Panc1 (cell line): ENCODE measurements at regions not wholly inside any gene's neighbourhood (a gene's known extent, or its start where the extent isn't known, plus 50 kb on each side); places are given as distances from the start of the nearest gene placed in this dataset.

Source experiments
- ATAC-seq: fragments of 200-7000 bp; cut with Tn5 transposase; 2 replicates; pipeline ENCODE4 v1.9.1; 2020; ENCODE audit warnings: mild to moderate bottlenecking, moderate library complexity
- BruUV-seq: library from RNA; stranded (reverse); fragments of 400-500 nt; replicated peaks from 2 replicates; lab custom pipeline; 2021; lab: Mats Ljungman, UMichigan
- CTCF ChIA-PET: fragments of 300-600 bp; sonication (Branson Sonifier 250); formaldehyde crosslinking; loops from one replicate; lab custom pipeline; 2022; ENCODE audit warnings: antibody characterized with exemption; lab: Charles Lee
- POLR2A ChIA-PET: fragments of 300-600 bp; sonication (Branson Sonifier 250); formaldehyde crosslinking; loops from one replicate; lab custom pipeline; 2022; ENCODE audit warnings: antibody characterized with exemption; lab: Charles Lee
- DNase-seq: peaks from one replicate; pipeline ENCODE4 v3.0.0-alpha.2; 2010; ENCODE audit warnings: low read depth, low spot score
- H3K27ac ChIP-seq: 2 replicates; pipeline ENCODE4 v1.5.1; 2011; ENCODE audit warnings: mild to moderate bottlenecking, low read length, inconsistent platforms
- H3K27me3 ChIP-seq: fragments of 200-500 bp; sonication (Bioruptor generic); 2 replicates; pipeline ENCODE4 v1.6.0; 2014; ENCODE audit warnings: low read length, inconsistent platforms; ENCODE audit not compliant: control insufficient read depth, insufficient read depth
- H3K36me3 ChIP-seq: fragments of 200-500 bp; sonication (Bioruptor generic); 2 replicates; pipeline ENCODE4 v1.5.1; 2014; ENCODE audit warnings: inconsistent platforms, mild to moderate bottlenecking, low read length, moderate library complexity; ENCODE audit not compliant: control insufficient read depth, insufficient read depth
- H3K4me1 ChIP-seq: 2 replicates; pipeline ENCODE4 v1.5.1; 2011; ENCODE audit warnings: inconsistent platforms, mild to moderate bottlenecking, low read length, moderate library complexity; ENCODE audit not compliant: control insufficient read depth, insufficient read depth
- H3K4me3 ChIP-seq, 2 experiments: 2 replicates each; pipeline ENCODE4 v1.5.1; 2011 to 2012; ENCODE audit warnings: low read depth in 2 of 2, low read length in 2 of 2, mild to moderate bottlenecking in 2 of 2, inconsistent platforms in 1 of 2, moderate library complexity in 1 of 2
- H3K9me3 ChIP-seq: fragments of 200-500 bp; sonication (Bioruptor generic); 2 replicates; pipeline ENCODE4 v1.5.1; 2014; ENCODE audit warnings: low read depth, mild to moderate bottlenecking, inconsistent platforms, low read length, moderate library complexity; ENCODE audit not compliant: control insufficient read depth, insufficient read depth
- POLR2AphosphoS5 ChIP-seq: IDR thresholded peaks from 2 replicates; pipeline ENCODE4 v1.6.1; 2012; ENCODE audit warnings: mild to moderate bottlenecking, low read depth, low read length, moderate library complexity
- SIN3A ChIP-seq: IDR thresholded peaks from 2 replicates; pipeline ENCODE4 v1.6.1; 2012; ENCODE audit warnings: low read depth, mild to moderate bottlenecking, low read length, moderate library complexity, borderline replicate concordance; ENCODE audit not compliant: insufficient read depth
- TCF7L2 ChIP-seq: IDR thresholded peaks from 2 replicates; pipeline ENCODE4 v1.6.1; 2011; ENCODE audit warnings: mild to moderate bottlenecking, low read depth, low read length, inconsistent platforms
- in situ Hi-C: cut with HindIII; loops from 2 replicates; pipeline ENCODE4 v1.10.0; 2016; ENCODE audit warnings: low sequenced_read_pairs, low pct_unique_long_range_greater_than_20kb
- intact Hi-C: fragments of 100-400 bp; cut with micrococcal nuclease; formaldehyde crosslinking; loops from one replicate; pipeline ENCODE4 v1.10.0; 2022; ENCODE audit not compliant: unreplicated experiment
- TF ChIP-seq, protein P1 (sequence below): fragments of 450-650 bp; IDR thresholded peaks from 2 replicates; pipeline ENCODE4 v1.5.1; 2017; ENCODE audit warnings: mild to moderate bottlenecking
- TF ChIP-seq, protein P2 (sequence below), 2 experiments: IDR thresholded peaks; 2 replicates each; pipeline ENCODE4 v1.6.1; 2011 to 2012; ENCODE audit warnings: low read depth in 2 of 2, control low read depth in 1 of 2, low read length in 1 of 2, mild to moderate bottlenecking in 1 of 2, moderate library complexity in 1 of 2; ENCODE audit not compliant: insufficient read depth in 1 of 2

DNA sequence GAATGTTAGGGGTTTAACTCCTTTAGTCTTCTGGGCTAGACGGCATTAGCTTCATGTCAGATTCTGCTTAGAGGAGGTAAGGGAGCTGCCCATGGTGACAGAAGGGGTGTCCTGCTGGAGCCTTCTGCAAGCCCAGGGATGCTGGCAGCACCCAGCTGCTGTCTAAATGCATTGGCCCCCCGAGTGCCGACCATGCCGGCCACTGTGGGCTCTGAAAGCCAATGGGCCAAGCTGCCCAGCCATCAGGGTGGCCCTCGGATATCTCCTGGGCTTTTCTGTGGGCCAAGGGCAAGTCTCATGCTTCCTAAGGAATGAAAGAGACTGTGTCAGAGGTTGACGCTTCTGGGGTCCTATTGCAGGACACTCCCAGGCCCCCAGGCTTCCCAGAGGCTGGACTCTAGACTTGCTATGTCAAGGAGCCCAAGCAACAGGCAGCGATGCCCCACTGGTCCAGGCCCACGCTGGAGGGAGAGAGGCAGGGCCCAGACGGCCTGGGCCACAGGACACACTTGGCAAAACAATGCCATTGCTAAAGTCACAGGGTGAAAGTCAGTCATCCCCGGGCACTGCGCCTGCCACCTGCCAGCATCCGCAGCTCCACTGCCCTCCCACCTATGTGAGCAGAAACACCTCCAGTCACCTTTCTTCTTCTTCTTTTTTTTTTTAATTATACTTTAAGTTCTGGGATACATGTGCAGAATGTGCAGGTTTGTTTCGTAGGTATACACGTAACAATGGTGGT lies 160.2 kb upstream of the GPR12 start:
- Histone ChIP-seq H3K4me3 (no peak overlapping the region), H3K27ac (no peak overlapping the region), H3K4me1 (no peaks in the 10 kb centered on the region; the same call in 1 of the 2 replicates), H3K27me3 (no peaks in the 10 kb centered on the region), H3K9me3 (no peaks in the 10 kb centered on the region), H3K36me3 (no peaks in the 10 kb centered on the region)
- TF ChIP-seq POLR2AphosphoS5 (no peak), SIN3A (no peak), TCF7L2 (no peak)
- BruUV-seq = no TSS peak
- intact Hi-C loops (no loop called here), in situ Hi-C loops (no loop called here)
- no peak for ATAC-seq
- CTCF ChIA-PET = no interaction called here
- POLR2A ChIA-PET = no interaction called here
- no peak for DNase-seq

DNA sequence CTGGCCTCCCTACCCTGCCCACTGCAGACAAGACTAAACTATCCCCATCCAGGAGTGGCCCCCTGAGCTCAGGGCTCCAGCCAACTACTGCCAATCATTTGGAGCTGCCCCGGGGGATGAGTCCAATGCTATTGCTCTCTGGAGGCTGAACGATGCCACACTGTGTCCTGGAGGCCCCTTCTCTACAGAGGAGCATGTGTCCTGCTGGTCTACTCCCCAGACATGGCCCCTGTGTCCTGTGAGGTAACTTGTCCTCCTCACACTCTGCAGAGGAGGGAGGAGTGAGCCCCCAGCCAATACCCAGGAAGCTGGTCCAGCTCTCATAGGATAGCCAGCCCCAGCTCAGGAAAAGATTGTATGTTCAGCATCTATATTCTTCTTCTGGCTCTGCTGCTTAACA lies 159.1 kb upstream of the GPR12 start:
- ATAC-seq (no peak), DNase-seq (no peak)
- POLR2A ChIA-PET = no interaction called here
- Histone ChIP-seq H3K4me1 (no peaks in the 10 kb centered on the region; the same call in 1 of the 2 replicates), H3K9me3 (no peaks in the 10 kb centered on the region), H3K4me3 (no peak overlapping the region), H3K27ac (no peak overlapping the region), H3K27me3 (no peaks in the 10 kb centered on the region), H3K36me3 (no peaks in the 10 kb centered on the region)
- BruUV-seq = no TSS peak
- intact Hi-C loops = no loop called here
- CTCF ChIA-PET = no interaction called here
- TF ChIP-seq TCF7L2 = no peak
- no peak for TF ChIP-seq SIN3A
- TF ChIP-seq, protein P1, sequence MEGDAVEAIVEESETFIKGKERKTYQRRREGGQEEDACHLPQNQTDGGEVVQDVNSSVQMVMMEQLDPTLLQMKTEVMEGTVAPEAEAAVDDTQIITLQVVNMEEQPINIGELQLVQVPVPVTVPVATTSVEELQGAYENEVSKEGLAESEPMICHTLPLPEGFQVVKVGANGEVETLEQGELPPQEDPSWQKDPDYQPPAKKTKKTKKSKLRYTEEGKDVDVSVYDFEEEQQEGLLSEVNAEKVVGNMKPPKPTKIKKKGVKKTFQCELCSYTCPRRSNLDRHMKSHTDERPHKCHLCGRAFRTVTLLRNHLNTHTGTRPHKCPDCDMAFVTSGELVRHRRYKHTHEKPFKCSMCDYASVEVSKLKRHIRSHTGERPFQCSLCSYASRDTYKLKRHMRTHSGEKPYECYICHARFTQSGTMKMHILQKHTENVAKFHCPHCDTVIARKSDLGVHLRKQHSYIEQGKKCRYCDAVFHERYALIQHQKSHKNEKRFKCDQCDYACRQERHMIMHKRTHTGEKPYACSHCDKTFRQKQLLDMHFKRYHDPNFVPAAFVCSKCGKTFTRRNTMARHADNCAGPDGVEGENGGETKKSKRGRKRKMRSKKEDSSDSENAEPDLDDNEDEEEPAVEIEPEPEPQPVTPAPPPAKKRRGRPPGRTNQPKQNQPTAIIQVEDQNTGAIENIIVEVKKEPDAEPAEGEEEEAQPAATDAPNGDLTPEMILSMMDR = no peak
- TF ChIP-seq, protein P2, sequence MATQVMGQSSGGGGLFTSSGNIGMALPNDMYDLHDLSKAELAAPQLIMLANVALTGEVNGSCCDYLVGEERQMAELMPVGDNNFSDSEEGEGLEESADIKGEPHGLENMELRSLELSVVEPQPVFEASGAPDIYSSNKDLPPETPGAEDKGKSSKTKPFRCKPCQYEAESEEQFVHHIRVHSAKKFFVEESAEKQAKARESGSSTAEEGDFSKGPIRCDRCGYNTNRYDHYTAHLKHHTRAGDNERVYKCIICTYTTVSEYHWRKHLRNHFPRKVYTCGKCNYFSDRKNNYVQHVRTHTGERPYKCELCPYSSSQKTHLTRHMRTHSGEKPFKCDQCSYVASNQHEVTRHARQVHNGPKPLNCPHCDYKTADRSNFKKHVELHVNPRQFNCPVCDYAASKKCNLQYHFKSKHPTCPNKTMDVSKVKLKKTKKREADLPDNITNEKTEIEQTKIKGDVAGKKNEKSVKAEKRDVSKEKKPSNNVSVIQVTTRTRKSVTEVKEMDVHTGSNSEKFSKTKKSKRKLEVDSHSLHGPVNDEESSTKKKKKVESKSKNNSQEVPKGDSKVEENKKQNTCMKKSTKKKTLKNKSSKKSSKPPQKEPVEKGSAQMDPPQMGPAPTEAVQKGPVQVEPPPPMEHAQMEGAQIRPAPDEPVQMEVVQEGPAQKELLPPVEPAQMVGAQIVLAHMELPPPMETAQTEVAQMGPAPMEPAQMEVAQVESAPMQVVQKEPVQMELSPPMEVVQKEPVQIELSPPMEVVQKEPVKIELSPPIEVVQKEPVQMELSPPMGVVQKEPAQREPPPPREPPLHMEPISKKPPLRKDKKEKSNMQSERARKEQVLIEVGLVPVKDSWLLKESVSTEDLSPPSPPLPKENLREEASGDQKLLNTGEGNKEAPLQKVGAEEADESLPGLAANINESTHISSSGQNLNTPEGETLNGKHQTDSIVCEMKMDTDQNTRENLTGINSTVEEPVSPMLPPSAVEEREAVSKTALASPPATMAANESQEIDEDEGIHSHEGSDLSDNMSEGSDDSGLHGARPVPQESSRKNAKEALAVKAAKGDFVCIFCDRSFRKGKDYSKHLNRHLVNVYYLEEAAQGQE (IDR thresholded peaks at IDR 0.05; ENCODE audit: insufficient read depth in 1 of 2, low read depth in 2 of 2, low read length in 1 of 2) = no peak
- TF ChIP-seq POLR2AphosphoS5 = no peak
- in situ Hi-C loops = no loop called here

DNA sequence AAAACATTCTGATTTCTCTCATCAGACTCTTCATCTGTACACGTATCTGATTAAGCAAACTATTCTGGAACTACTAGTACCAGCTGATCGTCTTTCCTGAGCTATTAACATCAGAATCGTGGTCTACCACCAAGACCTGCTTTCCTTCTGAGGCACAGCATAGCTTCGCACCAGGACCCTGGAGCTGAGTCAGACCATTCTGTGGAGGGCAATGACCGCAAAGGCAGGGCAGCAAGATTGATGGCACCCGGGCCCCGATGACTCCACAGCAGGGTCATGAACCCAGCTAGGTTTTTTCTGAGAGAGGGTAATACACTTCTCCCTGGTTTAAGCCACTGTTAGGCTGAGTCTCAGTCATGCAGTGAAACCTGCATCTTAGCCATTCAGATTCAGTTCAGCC lies 158.7 kb upstream of the GPR12 start:
- BruUV-seq = no TSS peak
- intact Hi-C loops = no loop called here

More for the DNA sequence above, 158.7 kb upstream of the GPR12 start:
- TF ChIP-seq, protein P2 (IDR thresholded peaks at IDR 0.05; ENCODE audit: insufficient read depth in 1 of 2, low read depth in 2 of 2, low read length in 1 of 2) = no peak
- TF ChIP-seq SIN3A = no peak
- no peak for TF ChIP-seq TCF7L2
- TF ChIP-seq, protein P1 = no peak
- TF ChIP-seq POLR2AphosphoS5 = no peak
- no peak overlapping the region for H3K27ac ChIP-seq
- H3K4me3 ChIP-seq = no peak overlapping the region
- no peaks in the 10 kb centered on the region for H3K9me3 ChIP-seq
- no peaks in the 10 kb centered on the region for H3K36me3 ChIP-seq
- H3K4me1 ChIP-seq = no peaks in the 10 kb centered on the region; the same call in 1 of the 2 replicates
- in situ Hi-C loops = no loop called here
- no peak for DNase-seq
- H3K27me3 ChIP-seq = no peaks in the 10 kb centered on the region
- ChIA-PET CTCF (no interaction called here), POLR2A (no interaction called here)
- no peak for ATAC-seq
